HepG2 (cell line): ENCODE measurements at regions not wholly inside any gene's neighbourhood (a gene's known extent, or its start where the extent isn't known, plus 50 kb on each side); places are given as distances from the start of the nearest gene placed in this dataset.

Experiments used
- ATRX ChIP-seq: sonication (generic); formaldehyde crosslinking; IDR thresholded peaks from 2 replicates; pipeline ENCODE4 v1.4.0; 2020; ENCODE audit warnings: missing genetic modification reagents, borderline replicate concordance
- CHCHD3 ChIP-seq: sonication (generic); formaldehyde crosslinking; IDR thresholded peaks from 2 replicates; pipeline ENCODE4 v1.8.0; 2022; ENCODE audit warnings: mild to moderate bottlenecking, missing genetic modification reagents, moderate library complexity
- CTCF ChIP-seq: sonication (generic); formaldehyde crosslinking; IDR thresholded peaks from 2 replicates; pipeline ENCODE4 v1.5.0; 2020; ENCODE audit warnings: mild to moderate bottlenecking, missing genetic modification reagents, moderate library complexity
- ETS1 ChIP-seq: sonication (generic); formaldehyde crosslinking; IDR thresholded peaks from 2 replicates; pipeline ENCODE4 v1.4.0; 2020; ENCODE audit warnings: missing genetic modification reagents
- ZNF510 ChIP-seq: sonication (generic); formaldehyde crosslinking; IDR thresholded peaks from 2 replicates; pipeline ENCODE4 v1.4.0; 2020; ENCODE audit warnings: low read depth, mild to moderate bottlenecking, missing genetic modification reagents

GRCh38 chr2:31688282-31688681, 107.5 kb upstream of the SRD5A2 start:
- no peak for TF ChIP-seq ZNF510 (CRISPR knock-in tag)
- TF ChIP-seq ETS1 (CRISPR knock-in tag) = no peak
- peak; percentile 67 for TF ChIP-seq CTCF (CRISPR knock-in tag)
- TF ChIP-seq CHCHD3 (CRISPR knock-in tag) = no peak
- no peak for TF ChIP-seq ATRX
